ENCODE measurements at regions not wholly inside any gene's neighbourhood (a gene's known extent, or its start where the extent isn't known, plus 50 kb on each side); places are given as distances from the start of the nearest gene placed in this dataset.

DNA sequence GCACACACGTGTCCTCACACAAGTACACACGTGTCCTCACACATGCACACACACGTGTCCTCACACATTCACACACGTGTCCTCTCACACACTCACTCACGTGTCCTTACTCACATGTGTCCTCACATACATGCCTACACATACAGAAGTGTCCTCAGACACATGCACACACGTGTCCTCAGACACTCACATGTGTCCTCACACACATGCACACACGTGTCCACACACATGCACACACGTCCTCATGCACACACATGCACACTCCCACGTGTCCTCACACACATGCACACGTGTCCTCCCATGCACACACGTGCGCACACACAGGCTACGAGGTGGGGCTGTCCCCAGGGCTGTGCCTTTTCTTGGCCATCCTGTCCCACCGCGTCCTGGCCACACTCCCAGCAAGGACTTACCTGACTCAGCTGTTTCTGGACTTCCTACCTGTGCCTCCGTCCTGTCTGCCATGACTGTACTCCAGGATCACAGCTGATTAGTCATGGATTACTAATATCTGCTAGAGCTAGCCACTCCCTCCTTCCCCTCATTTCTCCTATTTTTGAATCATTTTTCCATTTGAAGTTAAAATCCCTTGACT, 990.2 kb downstream of the BRD1 start:
- DNase-seq (ENCODE audit: extremely low read depth in 1 of 2, low read depth in 1 of 2) = no peak

DNA sequence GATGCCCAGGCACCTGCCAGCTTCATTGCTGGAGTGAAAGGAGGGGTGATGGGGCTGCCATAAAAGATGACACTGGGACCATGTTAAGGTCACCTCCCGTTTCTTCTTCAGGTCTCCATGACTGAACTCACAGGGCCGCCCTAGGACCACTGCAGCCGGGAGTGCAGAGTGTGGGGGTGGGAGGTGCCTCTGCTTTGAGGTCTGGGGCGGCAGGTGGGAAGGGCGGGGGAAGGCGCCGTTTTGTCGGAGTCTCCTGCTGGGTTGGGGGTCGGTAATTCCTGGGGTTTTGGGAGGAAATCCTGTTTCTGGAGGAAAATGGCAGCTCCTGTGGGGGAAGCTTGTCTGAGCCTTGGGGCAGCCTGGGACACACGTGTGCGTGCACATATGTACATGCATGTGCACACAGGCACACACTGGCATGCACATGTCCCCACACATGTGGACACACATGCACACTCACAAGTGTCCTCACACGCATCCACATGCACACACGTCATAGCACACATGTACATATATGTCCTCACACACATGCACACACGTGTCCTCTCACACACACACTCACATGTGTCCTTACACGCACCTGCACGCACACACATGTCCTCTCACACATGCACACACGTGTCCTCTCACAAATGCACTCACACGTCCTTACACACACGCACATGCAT, 990.9 kb downstream of the BRD1 start:
- no peak for DNase-seq (ENCODE audit: extremely low read depth in 1 of 2, low read depth in 1 of 2)

GRCh38 chr22:48835857-48836672, 991.6 kb downstream of the BRD1 start:
- no peak for DNase-seq (ENCODE audit: extremely low read depth in 1 of 2, low read depth in 1 of 2)

- DNase-seq (ENCODE audit: extremely low read depth in 1 of 2, low read depth in 1 of 2) = no peak
Observed at GRCh38 chr22:48835364-48835763, 992.3 kb downstream of the BRD1 start.

DNA sequence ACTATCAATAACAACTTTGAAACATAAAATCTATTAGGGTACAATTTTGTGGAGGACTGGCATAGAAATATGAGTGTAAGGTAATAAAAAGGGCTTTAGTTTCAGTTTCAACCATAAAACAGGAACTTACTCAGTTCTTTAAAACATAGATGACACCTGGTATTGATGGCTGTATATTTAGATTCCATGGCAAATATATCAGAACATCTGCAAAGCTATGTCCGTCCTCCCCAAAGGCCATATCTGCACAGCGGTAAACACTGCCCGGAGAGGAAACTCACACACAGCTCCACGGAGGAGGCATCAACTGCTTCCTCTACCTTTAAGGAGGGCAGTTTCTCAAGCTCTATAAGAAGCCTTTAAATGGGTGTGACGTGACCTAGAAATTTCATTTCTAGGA, 993.3 kb downstream of the BRD1 start:
- no peak for DNase-seq (ENCODE audit: extremely low read depth in 1 of 2, low read depth in 1 of 2)

GRCh38 chr22:48832592-48832991, 995.1 kb downstream of the BRD1 start:
- no peak for DNase-seq (ENCODE audit: extremely low read depth in 1 of 2, low read depth in 1 of 2)

- DNase-seq (ENCODE audit: extremely low read depth in 1 of 2, low read depth in 1 of 2) = no peak
Observed at GRCh38 chr22:48829908-48830307, 997.8 kb downstream of the BRD1 start.

GRCh38 chr22:48828688-48829087, 999.0 kb downstream of the BRD1 start:
- DNase-seq (ENCODE audit: extremely low read depth in 1 of 2, low read depth in 1 of 2) = no peak

DNA sequence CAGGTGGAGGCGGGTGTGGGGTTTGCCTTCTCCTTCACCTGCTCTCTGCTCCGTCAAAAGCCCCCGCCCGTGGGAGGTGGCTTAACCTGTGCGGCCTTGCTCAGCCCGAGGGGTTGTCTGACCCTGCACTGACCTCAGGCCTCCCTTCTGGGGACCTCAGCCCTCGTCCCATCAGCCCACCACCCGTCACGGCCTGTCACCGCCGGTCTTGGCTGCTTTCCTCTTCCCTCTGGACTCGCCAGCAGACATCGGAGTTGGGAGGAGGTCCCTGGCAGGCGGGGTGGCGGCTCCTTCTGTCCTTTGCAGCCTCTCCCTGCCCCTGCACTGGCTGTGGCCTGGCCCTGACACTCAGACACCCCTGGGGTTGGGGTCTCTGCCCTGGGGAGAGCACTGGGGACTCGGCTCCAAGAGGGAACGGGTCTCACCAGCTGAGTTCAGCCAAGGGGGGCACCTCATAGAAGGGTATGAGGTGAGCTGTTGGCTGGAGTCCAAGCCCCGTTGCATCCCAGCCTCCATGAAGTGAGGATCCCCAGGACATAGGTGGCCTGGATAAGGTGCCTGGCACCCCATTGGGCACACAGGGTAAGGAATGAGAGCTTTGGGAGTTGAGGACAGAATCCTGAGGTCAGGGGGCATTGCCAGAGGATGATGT, 999.6 kb downstream of the BRD1 start:
- DNase-seq (ENCODE audit: extremely low read depth in 1 of 2, low read depth in 1 of 2) = no peak

DNA sequence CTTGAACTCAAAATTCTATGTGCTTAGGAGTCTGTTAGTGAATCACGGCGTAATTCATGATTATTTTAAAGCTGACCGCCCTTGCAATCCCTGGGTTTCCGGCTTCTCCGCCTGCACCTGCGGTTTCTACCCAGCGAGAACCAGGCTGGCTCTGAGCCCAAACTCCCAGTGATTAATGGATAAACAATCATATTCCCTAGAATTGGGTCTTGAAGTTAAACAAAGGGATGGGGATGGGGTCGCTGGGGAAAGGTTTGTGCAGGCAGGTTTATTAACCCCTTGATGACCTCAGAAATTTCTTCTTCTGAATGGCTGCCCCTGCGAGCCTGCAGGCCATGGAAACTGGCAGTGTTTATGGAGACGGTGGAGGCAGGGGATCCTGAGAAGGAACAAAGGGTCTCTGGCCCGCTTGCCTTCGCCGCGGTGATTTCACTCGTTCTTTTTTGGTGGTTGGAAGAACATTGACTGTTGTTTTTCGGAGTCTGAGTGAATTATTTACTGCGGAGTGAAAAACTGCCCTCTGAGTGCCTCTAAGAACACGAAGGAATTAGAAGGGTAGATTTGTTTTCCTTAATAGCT, 1000.3 kb downstream of the BRD1 start:
- no peak for DNase-seq (ENCODE audit: extremely low read depth in 1 of 2, low read depth in 1 of 2)

GRCh38 chr22:48826546-48826945, 1001.1 kb downstream of the BRD1 start:
- no peak for DNase-seq (ENCODE audit: extremely low read depth in 1 of 2, low read depth in 1 of 2)

GRCh38 chr22:48825802-48826520, 1001.7 kb downstream of the BRD1 start:
- DNase-seq (ENCODE audit: extremely low read depth in 1 of 2, low read depth in 1 of 2) = no peak

DNA sequence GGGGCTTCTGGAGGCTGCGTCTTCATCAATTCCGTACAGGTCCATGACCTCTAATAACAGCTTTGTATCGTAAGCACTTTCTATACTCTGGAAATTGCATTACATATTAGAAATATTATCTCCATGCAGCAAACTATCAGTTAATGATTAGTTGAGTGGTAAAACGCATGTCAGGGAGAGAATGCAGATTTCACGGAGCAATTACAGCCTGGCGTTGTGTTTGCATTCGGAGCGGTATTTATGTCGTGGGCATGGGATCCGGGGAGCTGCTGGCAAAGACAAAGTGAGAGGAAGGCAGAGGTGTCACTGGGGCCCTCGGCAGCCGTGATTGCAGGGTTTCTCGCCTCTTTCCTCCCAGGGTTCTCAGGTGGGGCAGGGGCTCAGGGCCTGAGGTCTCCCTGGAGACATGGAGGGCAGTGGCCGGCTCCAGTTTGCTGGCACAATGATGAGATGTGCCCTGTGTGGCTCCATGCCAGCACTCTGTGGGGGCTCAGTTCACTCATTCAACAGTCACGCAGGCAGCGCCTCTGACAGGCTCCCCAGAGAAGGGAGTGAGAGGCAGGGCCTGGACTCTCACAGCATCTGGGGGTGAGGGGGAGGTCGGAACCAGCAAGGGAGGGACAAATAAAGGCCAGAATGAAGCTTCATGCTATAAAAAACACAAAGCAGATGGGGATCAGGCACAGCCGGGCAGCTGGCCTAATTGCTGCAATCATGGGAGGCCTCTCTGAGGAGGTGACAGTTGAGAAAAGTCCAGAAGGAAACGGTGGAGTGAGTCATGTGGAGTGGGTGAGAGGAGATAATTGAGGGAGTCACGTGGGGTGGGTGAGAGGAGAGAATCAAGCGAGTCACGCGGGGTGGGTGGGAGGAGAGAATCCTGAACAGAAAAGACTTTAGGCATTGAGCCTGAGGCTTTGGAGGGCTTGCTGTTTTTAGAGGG, 1002.7 kb downstream of the BRD1 start:
- DNase-seq (ENCODE audit: extremely low read depth in 1 of 2, low read depth in 1 of 2) = no peak

GRCh38 chr22:48823941-48824340, 1003.7 kb downstream of the BRD1 start:
- no peak for DNase-seq (ENCODE audit: extremely low read depth in 1 of 2, low read depth in 1 of 2)

- no peak for DNase-seq (ENCODE audit: extremely low read depth in 1 of 2, low read depth in 1 of 2)
Observed at GRCh38 chr22:48822278-48823233, 1005.1 kb downstream of the BRD1 start.

DNA sequence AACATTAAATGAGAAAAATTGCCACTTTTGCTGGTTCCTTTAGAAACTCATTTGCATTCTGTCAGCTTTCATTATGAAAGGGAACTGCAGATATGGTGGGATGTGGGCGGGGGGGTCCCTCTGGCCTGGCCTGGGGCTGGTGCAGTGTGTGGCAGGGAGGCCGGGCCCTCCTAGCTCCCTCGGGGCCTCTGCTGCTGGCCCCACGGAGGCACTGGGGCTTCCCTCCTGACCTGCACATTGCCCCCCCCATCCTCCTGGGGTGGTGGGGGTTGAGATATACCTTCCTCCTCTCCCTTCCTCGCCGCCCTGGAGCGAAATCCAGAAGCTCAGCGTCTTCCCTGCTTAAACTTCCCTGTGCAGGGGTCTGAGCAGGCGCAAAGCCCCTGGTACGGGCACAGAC, 1005.9 kb downstream of the BRD1 start:
- DNase-seq (ENCODE audit: extremely low read depth in 1 of 2, low read depth in 1 of 2) = no peak

GRCh38 chr22:48821346-48821690, 1006.4 kb downstream of the BRD1 start:
- DNase-seq (ENCODE audit: extremely low read depth in 1 of 2, low read depth in 1 of 2) = no peak
